Tibial nerve (tissue), 4 donors: ENCODE measurements at regions not wholly inside any gene's neighbourhood (a gene's known extent, or its start where the extent isn't known, plus 50 kb on each side); places are given as distances from the start of the nearest gene placed in this dataset.

Experiments
- EP300 ChIP-seq, 2 donors: sonication (generic); formaldehyde crosslinking; IDR thresholded peaks; one replicate each; pipeline ENCODE4 v1.6.1; 2017; ENCODE audit warnings: antibody characterized with exemption in 2 of 2, mild to moderate bottlenecking in 1 of 2
- POLR2A ChIP-seq, 2 donors: fragments of 450-650 bp; IDR thresholded peaks; one replicate each; pipeline ENCODE4 v1.6.1; 2017; ENCODE audit warnings: antibody characterized with exemption in 2 of 2, mild to moderate bottlenecking in 2 of 2, moderate library complexity in 2 of 2
- TF ChIP-seq, protein P1 (sequence below), 5 experiments: fragments of 200-600 bp in 3 of 5; fragments of 450-650 bp in 2 of 5; sonication (generic) in 3 of 5; IDR thresholded peaks; one replicate each; pipeline ENCODE4 v1.5.1; 2016 to 2019; ENCODE audit warnings: antibody characterized with exemption in 5 of 5, mild to moderate bottlenecking in 3 of 5, moderate library complexity in 2 of 5

DNA sequence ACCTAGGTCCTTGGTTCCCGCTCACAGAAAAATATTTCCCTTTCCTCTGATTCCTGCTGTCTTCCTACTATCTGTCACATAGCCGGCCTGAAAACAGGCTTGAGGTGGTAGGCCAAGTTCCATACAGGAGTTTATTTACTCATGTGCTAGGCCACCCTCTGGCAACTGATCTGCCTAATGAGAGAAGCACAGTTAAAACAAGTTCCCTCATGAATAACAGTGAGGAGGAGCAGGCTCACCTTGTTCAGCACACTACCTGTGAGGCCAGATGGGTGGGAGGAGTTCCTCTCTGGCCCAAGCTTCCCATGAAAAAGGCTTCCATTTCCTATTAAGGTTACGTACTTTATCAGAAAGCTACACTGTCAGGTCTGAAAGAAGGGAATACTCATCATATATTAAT is 206.0 kb downstream of the MYRFL start:
- TF ChIP-seq, protein P1, sequence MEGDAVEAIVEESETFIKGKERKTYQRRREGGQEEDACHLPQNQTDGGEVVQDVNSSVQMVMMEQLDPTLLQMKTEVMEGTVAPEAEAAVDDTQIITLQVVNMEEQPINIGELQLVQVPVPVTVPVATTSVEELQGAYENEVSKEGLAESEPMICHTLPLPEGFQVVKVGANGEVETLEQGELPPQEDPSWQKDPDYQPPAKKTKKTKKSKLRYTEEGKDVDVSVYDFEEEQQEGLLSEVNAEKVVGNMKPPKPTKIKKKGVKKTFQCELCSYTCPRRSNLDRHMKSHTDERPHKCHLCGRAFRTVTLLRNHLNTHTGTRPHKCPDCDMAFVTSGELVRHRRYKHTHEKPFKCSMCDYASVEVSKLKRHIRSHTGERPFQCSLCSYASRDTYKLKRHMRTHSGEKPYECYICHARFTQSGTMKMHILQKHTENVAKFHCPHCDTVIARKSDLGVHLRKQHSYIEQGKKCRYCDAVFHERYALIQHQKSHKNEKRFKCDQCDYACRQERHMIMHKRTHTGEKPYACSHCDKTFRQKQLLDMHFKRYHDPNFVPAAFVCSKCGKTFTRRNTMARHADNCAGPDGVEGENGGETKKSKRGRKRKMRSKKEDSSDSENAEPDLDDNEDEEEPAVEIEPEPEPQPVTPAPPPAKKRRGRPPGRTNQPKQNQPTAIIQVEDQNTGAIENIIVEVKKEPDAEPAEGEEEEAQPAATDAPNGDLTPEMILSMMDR (IDR thresholded peaks at IDR 0.05) = no peak
- no peak for TF ChIP-seq POLR2A (IDR thresholded peaks at IDR 0.05)
- TF ChIP-seq EP300 (IDR thresholded peaks at IDR 0.05) = no peak
